ENCODE measurements at regions not wholly inside any gene's neighbourhood (a gene's known extent, or its start where the extent isn't known, plus 50 kb on each side); places are given as distances from the start of the nearest gene placed in this dataset.

- TF ChIP-seq CTCF (IDR thresholded peaks at IDR 0.05) = no peak
- TF ChIP-seq POLR2A (IDR thresholded peaks at IDR 0.05) = no peak
Measured at GRCh38 chr7:25947669-25948516, 204.1 kb upstream of the NFE2L3 start.
